IMR-90 (cell line): ENCODE measurements at regions not wholly inside any gene's neighbourhood (a gene's known extent, or its start where the extent isn't known, plus 50 kb on each side); places are given as distances from the start of the nearest gene placed in this dataset.

Experiments
- ATAC-seq: fragments of 200-7000 bp; cut with Tn5 transposase; 2 replicates; pipeline ENCODE4 v1.9.1; 2020; ENCODE audit warnings: low read depth, mild to moderate bottlenecking, moderate library complexity
- BruUV-seq: library from RNA; stranded (reverse); fragments of 400-500 nt; replicated peaks from 2 replicates; lab custom pipeline; 2021; lab: Mats Ljungman, UMichigan
- CTCF ChIA-PET: fragments of 300-600 bp; formaldehyde crosslinking; extraction: SDS; loops from one replicate; lab custom pipeline; 2021; ENCODE audit warnings: antibody characterized with exemption; lab: Yijun Ruan, JAX
- POLR2A ChIA-PET: fragments of 300-600 bp; sonication (Branson Sonifier 250); formaldehyde crosslinking; loops from one replicate; lab custom pipeline; 2022; ENCODE audit warnings: antibody characterized with exemption; ENCODE audit not compliant: unreplicated experiment; lab: Charles Lee
- DNase-seq: peaks from one replicate; pipeline ENCODE4 v3.0.0; 2013
- H2AFZ ChIP-seq: replicated peaks from 2 replicates; pipeline ENCODE3; 2013; ENCODE audit warnings: low read length, mild to moderate bottlenecking; ENCODE audit not compliant: poor library complexity
- H2AK5ac ChIP-seq: 2 replicates; pipeline ENCODE4 v1.6.1; 2013; ENCODE audit warnings: low read depth, low read length, inconsistent platforms
- H2AK9ac ChIP-seq: replicated peaks from 2 replicates; pipeline ENCODE3; 2013; ENCODE audit warnings: mild to moderate bottlenecking, low read depth, low read length, moderate library complexity; ENCODE audit not compliant: poor library complexity
- H2BK120ac ChIP-seq: 2 replicates; pipeline ENCODE4 v1.6.1; 2013; ENCODE audit warnings: low read depth, low read length, inconsistent platforms
- H2BK15ac ChIP-seq: 3 replicates; pipeline ENCODE4 v1.6.1; 2013; ENCODE audit warnings: low read depth, low read length, inconsistent platforms
- H2BK20ac ChIP-seq: 2 replicates; pipeline ENCODE4 v1.6.1; 2013; ENCODE audit warnings: low read depth, mild to moderate bottlenecking, inconsistent platforms, low read length, moderate library complexity
- H2BK5ac ChIP-seq: 2 replicates; pipeline ENCODE4 v1.6.1; 2013; ENCODE audit warnings: mild to moderate bottlenecking, low read depth, low read length, inconsistent platforms; ENCODE audit not compliant: poor library complexity, severe bottlenecking
- H3K14ac ChIP-seq: replicated peaks from 2 replicates; pipeline ENCODE4 v1.6.1; 2013; ENCODE audit warnings: low read depth, low read length, inconsistent platforms
- H3K18ac ChIP-seq: 2 replicates; pipeline ENCODE4 v1.6.1; 2013; ENCODE audit warnings: low read depth, low read length, control low read depth
- H3K23ac ChIP-seq: 2 replicates; pipeline ENCODE4 v1.6.1; 2013; ENCODE audit warnings: low read depth, low read length, inconsistent platforms
- H3K27ac ChIP-seq: 2 replicates; pipeline ENCODE4 v1.5.1; 2013; ENCODE audit warnings: mild to moderate bottlenecking, control low read depth, low read length; ENCODE audit not compliant: insufficient read depth
- H3K27me3 ChIP-seq: 2 replicates; pipeline ENCODE4 v1.6.1; 2013; ENCODE audit warnings: low read length; ENCODE audit not compliant: control insufficient read depth, insufficient read depth
- H3K36me3 ChIP-seq: 2 replicates; pipeline ENCODE4 v1.6.1; 2013; ENCODE audit warnings: low read length, mixed read lengths; ENCODE audit not compliant: control insufficient read depth, insufficient read depth
- H3K4ac ChIP-seq: 2 replicates; pipeline ENCODE4 v1.6.1; 2013; ENCODE audit warnings: low read depth, low read length, inconsistent platforms
- H3K4me1 ChIP-seq: 2 replicates; pipeline ENCODE4 v1.6.1; 2013; ENCODE audit warnings: low read length, mixed read lengths; ENCODE audit not compliant: control insufficient read depth, insufficient read depth
- H3K4me2 ChIP-seq: 2 replicates; pipeline ENCODE4 v1.6.1; 2013; ENCODE audit warnings: low read depth, mild to moderate bottlenecking, control low read depth, low read length, moderate library complexity
- H3K4me3 ChIP-seq: 2 replicates; pipeline ENCODE4 v1.5.1; 2013; ENCODE audit warnings: low read depth, mild to moderate bottlenecking, control low read depth, low read length, moderate library complexity; ENCODE audit not compliant: insufficient read depth
- H3K56ac ChIP-seq: 2 replicates; pipeline ENCODE4 v1.6.1; 2013; ENCODE audit warnings: low read length, inconsistent platforms; ENCODE audit not compliant: insufficient read depth; ENCODE audit errors: extremely low read depth
- H3K79me1 ChIP-seq, 2 experiments: 2 replicates each; pipeline ENCODE4 v1.6.1; 2013; ENCODE audit warnings: low read length in 2 of 2, inconsistent platforms in 1 of 2, low read depth in 1 of 2
- H3K9ac ChIP-seq: 2 replicates; pipeline ENCODE4 v1.6.1; 2013; ENCODE audit warnings: low read depth, low read length, control low read depth
- H3K9me1 ChIP-seq: 2 replicates; pipeline ENCODE4 v1.6.1; 2013; ENCODE audit warnings: low read length, inconsistent platforms; ENCODE audit not compliant: insufficient read depth
- H3K9me3 ChIP-seq: 2 replicates; pipeline ENCODE4 v1.6.1; 2013; ENCODE audit warnings: low read length; ENCODE audit not compliant: control insufficient read depth, insufficient read depth
- H4K20me1 ChIP-seq: 2 replicates; pipeline ENCODE4 v1.6.1; 2013; ENCODE audit warnings: low read length, inconsistent platforms; ENCODE audit not compliant: insufficient read depth
- H4K5ac ChIP-seq: 2 replicates; pipeline ENCODE4 v1.6.1; 2013; ENCODE audit warnings: mild to moderate bottlenecking, low read depth, low read length, control low read depth
- H4K8ac ChIP-seq, 2 experiments: 2 replicates each; pipeline ENCODE4 v1.6.1; 2013; ENCODE audit warnings: low read depth in 2 of 2, low read length in 2 of 2, control low read depth in 1 of 2, inconsistent platforms in 1 of 2
- H4K91ac ChIP-seq: 2 replicates; pipeline ENCODE4 v1.6.1; 2013; ENCODE audit warnings: low read depth, low read length, inconsistent platforms; ENCODE audit not compliant: insufficient read depth
- CHD1 ChIP-seq: IDR thresholded peaks from 2 replicates; pipeline ENCODE4 v1.6.1; 2012; ENCODE audit warnings: low read depth, low read length, improper control_type of control experiment
- MAZ ChIP-seq: IDR thresholded peaks from 2 replicates; pipeline ENCODE4 v1.6.1; 2012; ENCODE audit warnings: low read depth, mild to moderate bottlenecking, low read length, improper control_type of control experiment, moderate library complexity, borderline replicate concordance
- POLR2A ChIP-seq: IDR thresholded peaks from 2 replicates; pipeline ENCODE4 v1.6.1; 2012; ENCODE audit warnings: mild to moderate bottlenecking, low read depth, low read length
- RAD21 ChIP-seq: IDR thresholded peaks from 2 replicates; pipeline ENCODE4 v1.6.1; 2012; ENCODE audit warnings: low read length, improper control_type of control experiment
- RFX5 ChIP-seq: IDR thresholded peaks from 2 replicates; pipeline ENCODE4 v1.8.0; 2012; ENCODE audit warnings: low read depth, mild to moderate bottlenecking, low read length, moderate library complexity
- SMC3 ChIP-seq: fragments of 150-350 bp; IDR thresholded peaks from 2 replicates; pipeline ENCODE4 v1.6.1; 2016; ENCODE audit warnings: low read depth, mild to moderate bottlenecking, antibody characterized with exemption, low read length, moderate library complexity
- WGBS, 2 experiments: methylation state at CpG; one replicate each; pipeline versions ENCODE4 v1.1.5 to v1.1.7; 2013; ENCODE audit warnings: missing lambda C conversion rate in 2 of 2; ENCODE audit not compliant: insufficient read length in 1 of 2; ENCODE audit errors: extremely low coverage in 2 of 2; 5-methylcytosine and 5-hydroxymethylcytosine counted together
- dilution Hi-C: fragments of 300-500 bp; cut with HindIII; formaldehyde crosslinking; loops from one replicate; pipeline ENCODE4 v1.14.3; 2018; ENCODE audit warnings: low sequenced_read_pairs; ENCODE audit not compliant: unreplicated experiment
- in situ Hi-C: fragments of 300-500 bp; cut with MboI; formaldehyde crosslinking; loops from 3 replicates; pipeline ENCODE4 v1.14.3; 2019; ENCODE audit warnings: low sequenced_read_pairs, inconsistent platforms, mixed read lengths
- intact Hi-C: fragments of 100-400 bp; cut with micrococcal nuclease; formaldehyde crosslinking; loops from 2 replicates; pipeline ENCODE4 v1.10.0; 2022
- TF ChIP-seq, protein P1 (sequence below): conservative IDR thresholded peaks from 2 replicates; pipeline ENCODE4 v1.5.1; 2012; ENCODE audit warnings: mild to moderate bottlenecking, low read depth, low read length, improper control_type of control experiment

DNA sequence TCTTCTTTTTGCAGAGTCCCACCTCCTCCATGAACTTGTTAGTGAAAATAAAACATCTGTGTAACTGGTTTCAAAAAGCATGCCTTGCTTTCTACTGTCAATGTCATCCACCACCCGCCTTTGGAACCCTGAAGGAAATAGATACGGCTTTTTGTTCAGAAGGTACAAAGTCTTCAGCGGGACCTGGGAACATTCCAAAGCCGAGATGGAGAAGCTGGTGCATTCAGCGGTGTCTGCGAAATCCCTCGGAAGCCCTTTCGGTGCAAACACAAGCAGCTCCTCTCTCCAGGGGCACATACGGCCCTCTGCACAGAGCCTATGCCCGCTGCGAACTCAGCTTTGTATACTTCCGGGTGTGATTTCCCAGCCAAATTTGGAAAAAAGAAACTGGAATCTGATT lies 555.8 kb upstream of the SALL3 start:
- Histone ChIP-seq H3K9me1 (no peaks in the 10 kb centered on the region), H2BK20ac (no peak overlapping the region), H3K56ac (no peak overlapping the region), H3K36me3 (no peaks in the 10 kb centered on the region), H2BK15ac (no peak overlapping the region), H2AK9ac (no peak overlapping the region), H3K27ac (no peak overlapping the region), H3K79me1 (no peaks in the 10 kb centered on the region), H3K4me2 (no peak overlapping the region), H3K18ac (no peak overlapping the region), H2BK120ac (no peak overlapping the region), H2BK5ac (no peak overlapping the region), H3K4me3 (no peak overlapping the region), H4K8ac (no peak overlapping the region), H3K4me1 (no peaks in the 10 kb centered on the region), H3K14ac (no peak overlapping the region), H2AK5ac (no peak overlapping the region), H2AFZ (no peak overlapping the region), H3K9ac (no peak overlapping the region), H3K4ac (no peak overlapping the region), H4K91ac (no peak overlapping the region), H3K27me3 (no peaks in the 10 kb centered on the region), H3K9me3 (peaks cover 32% of the 10 kb centered on the region), H4K5ac (no peak overlapping the region), H4K20me1 (no peaks in the 10 kb centered on the region), H3K23ac (no peak overlapping the region)
- intact Hi-C loops, result no loop called here
- dilution Hi-C loops, result no loop called here
- DNase-seq (no peak), ATAC-seq (no peak)
- ChIA-PET POLR2A (no interaction called here), CTCF (no interaction called here)
- TF ChIP-seq RAD21 (no peak), RFX5 (no peak), POLR2A (no peak), SMC3 (no peak), CHD1 (no peak), MAZ (no peak)
- TF ChIP-seq, protein P1, sequence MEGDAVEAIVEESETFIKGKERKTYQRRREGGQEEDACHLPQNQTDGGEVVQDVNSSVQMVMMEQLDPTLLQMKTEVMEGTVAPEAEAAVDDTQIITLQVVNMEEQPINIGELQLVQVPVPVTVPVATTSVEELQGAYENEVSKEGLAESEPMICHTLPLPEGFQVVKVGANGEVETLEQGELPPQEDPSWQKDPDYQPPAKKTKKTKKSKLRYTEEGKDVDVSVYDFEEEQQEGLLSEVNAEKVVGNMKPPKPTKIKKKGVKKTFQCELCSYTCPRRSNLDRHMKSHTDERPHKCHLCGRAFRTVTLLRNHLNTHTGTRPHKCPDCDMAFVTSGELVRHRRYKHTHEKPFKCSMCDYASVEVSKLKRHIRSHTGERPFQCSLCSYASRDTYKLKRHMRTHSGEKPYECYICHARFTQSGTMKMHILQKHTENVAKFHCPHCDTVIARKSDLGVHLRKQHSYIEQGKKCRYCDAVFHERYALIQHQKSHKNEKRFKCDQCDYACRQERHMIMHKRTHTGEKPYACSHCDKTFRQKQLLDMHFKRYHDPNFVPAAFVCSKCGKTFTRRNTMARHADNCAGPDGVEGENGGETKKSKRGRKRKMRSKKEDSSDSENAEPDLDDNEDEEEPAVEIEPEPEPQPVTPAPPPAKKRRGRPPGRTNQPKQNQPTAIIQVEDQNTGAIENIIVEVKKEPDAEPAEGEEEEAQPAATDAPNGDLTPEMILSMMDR, result no peak
- WGBS, 2 experiments, result no CpG with 5 or more reads among the region's 12 CpGs
- in situ Hi-C loops, result no loop called here
- BruUV-seq, result no TSS peak
